NCI-H1930 (cell line): ENCODE measurements at regions not wholly inside any gene's neighbourhood (a gene's known extent, or its start where the extent isn't known, plus 50 kb on each side); places are given as distances from the start of the nearest gene placed in this dataset.
A peak's percentile ranks its signal among the peaks of the same experiment; 100 is the strongest.
"Not testable (repeated sequence)": the region's sequence is repeated elsewhere in the genome, so short reads cannot be mapped to it uniquely, and the experiment has no call there.

Source experiments
- DNase-seq, 2 experiments: peaks; one replicate each; lab custom pipeline; 2025; lab: John Stamatoyannopoulos, UW

GRCh38 chr2:22110244-22110651, 986.5 kb downstream of the TDRD15 start:
- DNase-seq = no peak

- no peak for DNase-seq
These were observed 1000.2 kb downstream of the TDRD15 start for GRCh38 chr2:22124003-22124402.

GRCh38 chr2:22126106-22126505, 1002.3 kb downstream of the TDRD15 start:
- no peak for DNase-seq

DNA sequence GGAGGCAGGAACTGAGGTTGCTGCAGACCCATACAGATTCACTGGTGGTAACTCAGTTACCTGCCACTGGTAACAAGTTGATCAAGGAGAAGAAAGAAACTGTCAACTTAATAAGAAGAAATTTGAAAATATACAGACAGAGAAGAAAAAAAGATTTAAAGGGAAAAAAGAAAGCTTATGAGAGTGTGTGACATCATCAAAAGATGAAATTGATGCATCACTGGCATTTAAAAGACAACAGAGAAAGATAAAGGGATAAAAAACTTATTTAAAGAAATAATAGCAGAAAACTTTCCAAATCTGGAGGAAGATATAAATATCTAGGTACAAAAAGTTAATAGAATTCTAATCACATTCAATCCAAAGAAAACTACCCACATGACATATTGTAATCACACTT, 1003.2 kb downstream of the TDRD15 start:
- no peak for DNase-seq

DNA sequence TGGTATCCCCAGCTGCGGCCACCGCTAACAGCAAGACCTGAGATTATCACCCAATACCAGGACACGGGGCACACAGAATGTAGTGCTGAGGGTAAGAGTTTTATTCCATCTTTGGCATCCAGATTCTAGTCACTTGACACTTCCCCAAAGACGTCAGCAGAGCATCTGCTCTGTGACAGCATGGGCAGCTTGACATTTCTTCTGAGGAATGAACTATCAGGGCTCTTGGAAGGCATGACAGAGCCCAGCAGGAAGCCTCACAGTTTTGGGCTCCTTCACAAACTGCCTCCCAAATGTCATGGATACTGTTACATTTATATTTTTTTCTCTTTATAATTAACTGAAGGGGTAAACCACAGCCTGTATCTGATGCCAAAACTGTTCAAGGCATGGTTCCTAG, 1010.7 kb downstream of the TDRD15 start:
- no peak for DNase-seq

GRCh38 chr2:22136446-22136845, 1012.7 kb downstream of the TDRD15 start:
- no peak for DNase-seq

DNA sequence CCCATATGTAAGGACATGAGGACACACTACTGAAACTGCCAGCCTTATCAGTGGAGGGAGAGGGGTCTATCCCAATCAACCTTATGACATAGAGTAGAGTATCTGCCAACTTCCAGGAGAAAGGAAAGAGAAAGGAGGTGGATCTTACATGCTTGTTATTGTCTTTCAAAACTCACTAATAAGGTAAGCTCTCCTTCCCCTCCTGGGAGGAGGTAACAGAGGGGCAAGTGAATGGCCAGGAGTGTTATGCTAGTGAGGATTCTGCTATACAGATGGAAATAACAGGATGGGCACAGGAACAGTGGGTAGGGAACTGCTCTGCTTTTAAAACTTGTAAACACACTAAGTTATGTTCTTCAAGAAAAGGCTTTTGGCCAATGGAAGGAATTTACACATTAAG, 1020.1 kb downstream of the TDRD15 start:
- DNase-seq = no peak

GRCh38 chr2:22153931-22154613, 1030.3 kb downstream of the TDRD15 start:
- peak; percentile 42 to 58 for DNase-seq

DNA sequence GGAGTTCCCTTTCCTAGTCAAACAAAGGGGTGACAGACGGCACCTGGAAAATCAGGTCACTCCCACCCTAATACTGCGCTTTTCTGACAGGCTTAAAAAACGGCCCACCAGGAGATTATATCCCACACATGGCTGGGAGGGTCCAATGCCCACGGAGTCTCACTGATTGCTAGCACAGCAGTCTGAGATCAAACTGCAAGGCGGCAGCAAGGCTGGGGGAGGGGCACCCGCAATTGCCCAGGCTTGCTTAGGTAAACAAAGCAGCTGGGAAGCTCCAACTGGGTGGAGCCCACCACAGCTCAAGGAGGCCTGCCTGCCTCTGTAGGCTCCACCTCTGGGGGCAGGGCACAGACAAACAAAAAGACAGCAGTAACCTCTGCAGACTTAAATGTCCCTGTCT, 1032.9 kb downstream of the TDRD15 start:
- DNase-seq = not testable (repeated sequence)

DNA sequence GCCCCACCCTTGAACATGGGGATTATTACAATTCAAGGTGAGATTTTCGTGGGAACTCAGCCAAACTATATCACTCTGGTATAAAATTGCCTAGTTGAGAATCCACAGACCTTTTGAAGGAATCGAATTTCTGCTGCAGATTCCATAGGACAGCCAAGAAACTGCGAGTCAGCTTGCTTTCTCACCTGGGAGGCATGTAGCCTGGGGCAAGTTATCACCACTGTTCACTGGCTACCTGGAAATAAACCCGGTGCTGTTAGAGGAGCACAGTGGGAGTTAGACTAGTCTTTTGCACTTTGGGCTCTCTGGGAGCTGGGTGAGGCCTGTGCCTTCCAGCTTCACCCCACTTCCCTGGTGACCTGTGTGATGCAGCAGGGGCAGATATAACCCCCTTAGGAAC, 1043.5 kb downstream of the TDRD15 start:
- no peak for DNase-seq

DNA sequence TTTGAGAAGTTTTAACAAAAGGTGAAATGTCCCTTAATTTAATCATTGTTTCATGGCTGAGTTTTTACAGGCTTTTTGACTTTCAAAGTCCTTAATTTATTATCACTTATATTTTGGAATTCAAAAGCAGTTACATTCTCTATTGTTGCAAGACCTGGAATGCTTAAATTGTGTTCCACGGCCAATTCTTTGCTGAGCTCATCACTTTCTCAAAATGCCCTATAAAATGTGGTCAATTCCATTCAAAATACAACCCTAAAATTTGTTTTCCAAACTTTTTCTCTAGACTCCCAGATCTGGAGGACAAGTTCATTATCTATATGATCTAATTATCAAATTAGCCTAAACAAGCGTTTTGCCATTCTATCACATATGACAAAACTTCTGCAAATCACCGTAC, 1051.2 kb downstream of the TDRD15 start:
- DNase-seq = no peak

GRCh38 chr2:22185251-22185650, 1061.5 kb downstream of the TDRD15 start:
- no peak for DNase-seq

- DNase-seq = not testable (repeated sequence)
These were observed 1062.6 kb downstream of the TDRD15 start for GRCh38 chr2:22186261-22186828.

- DNase-seq = no peak
These were observed 1066.2 kb downstream of the TDRD15 start for GRCh38 chr2:22189893-22190480.

DNA sequence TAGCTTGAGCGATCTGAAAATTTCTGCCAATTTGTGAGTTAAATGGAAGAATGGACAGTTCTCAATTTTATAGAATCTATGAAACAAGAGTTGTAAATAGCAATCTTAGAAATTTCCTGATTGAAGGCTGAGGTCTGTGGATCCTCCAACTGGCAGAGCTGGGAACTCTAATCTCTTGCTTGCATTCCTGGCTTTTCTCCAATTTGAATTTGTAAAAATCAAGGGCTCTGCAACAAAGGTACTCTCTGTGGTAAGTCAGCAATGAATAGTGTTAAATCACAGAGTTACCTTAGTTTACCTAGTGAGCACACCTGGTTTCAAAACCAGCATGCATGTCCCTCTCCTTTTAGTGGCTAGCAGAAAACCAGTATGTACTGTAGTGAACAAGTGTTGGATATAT, 1070.5 kb downstream of the TDRD15 start:
- DNase-seq = no peak

- no peak for DNase-seq
These were observed 1073.0 kb downstream of the TDRD15 start for GRCh38 chr2:22196806-22197205.

GRCh38 chr2:22198381-22199283, 1074.9 kb downstream of the TDRD15 start:
- DNase-seq = no peak

DNA sequence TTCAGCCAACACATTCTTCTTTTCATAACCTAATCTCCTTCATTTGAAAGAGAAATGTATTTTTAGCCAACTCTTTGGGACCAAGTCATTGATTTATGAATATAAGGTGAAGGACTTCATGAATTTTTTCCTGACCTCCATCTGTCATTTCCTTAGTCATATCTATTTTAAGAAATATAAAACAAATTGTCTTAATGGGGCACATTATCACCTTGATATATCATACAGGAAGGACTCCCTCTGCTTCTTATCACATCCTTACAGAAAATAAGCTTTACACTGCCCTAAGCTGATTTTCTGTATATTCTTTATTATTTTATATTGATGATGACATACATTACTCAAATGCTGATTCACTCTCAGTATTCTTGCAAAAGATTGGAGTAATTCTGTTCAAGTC, 1076.2 kb downstream of the TDRD15 start:
- DNase-seq = no peak

- DNase-seq = no peak
These were observed 1085.8 kb downstream of the TDRD15 start for GRCh38 chr2:22209545-22209944.

GRCh38 chr2:22213237-22213636, 1089.5 kb downstream of the TDRD15 start:
- DNase-seq = no peak

- no peak for DNase-seq
These were observed 1091.7 kb downstream of the TDRD15 start for GRCh38 chr2:22215517-22215916.

DNA sequence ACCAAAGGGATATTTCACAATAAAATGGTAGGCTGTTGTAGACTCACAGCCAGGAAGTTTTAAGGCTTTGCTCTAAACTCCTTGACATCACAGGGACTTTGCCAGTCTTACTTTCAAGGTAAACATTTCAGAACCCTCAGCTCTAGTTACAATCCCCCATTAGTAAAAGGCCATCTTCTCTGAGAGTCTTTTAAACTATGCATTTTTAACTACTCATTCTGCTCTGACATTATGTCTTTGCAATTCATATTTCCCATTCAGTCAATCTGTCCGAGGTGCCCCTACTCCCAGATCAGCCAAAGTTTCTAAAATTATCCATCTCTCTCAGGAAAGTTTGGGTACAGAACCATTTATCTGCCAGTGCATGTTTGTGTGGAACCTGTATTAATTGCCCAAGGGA, 1094.1 kb downstream of the TDRD15 start:
- no peak for DNase-seq

GRCh38 chr2:22221006-22221405, 1097.2 kb downstream of the TDRD15 start:
- DNase-seq = no peak
